ENCODE measurements at regions not wholly inside any gene's neighbourhood (a gene's known extent, or its start where the extent isn't known, plus 50 kb on each side); places are given as distances from the start of the nearest gene placed in this dataset.

DNA sequence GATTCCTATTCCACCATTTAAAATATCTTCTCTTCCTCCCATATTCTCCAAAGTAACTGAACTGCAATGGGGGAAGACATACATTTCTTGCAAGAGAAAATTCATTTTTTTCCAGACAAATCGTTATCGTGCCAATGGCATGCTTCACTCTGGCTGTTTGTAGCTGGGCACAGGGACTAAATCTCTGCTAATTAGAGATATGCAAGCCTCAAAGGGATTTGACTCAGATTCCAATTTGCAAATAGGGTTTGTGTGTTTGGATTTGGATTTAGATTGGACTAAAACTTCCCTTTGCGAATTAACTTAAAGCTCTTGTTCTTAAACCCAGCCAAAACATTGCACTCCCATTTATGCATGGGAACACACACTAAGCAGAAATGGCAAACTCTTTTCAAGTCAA lies 276.2 kb upstream of the DUSP10 start:
- TF ChIP-seq CTCF (IDR thresholded peaks at IDR 0.05), result no peak
- TF ChIP-seq POLR2A (IDR thresholded peaks at IDR 0.05), result no peak
- no peak for TF ChIP-seq POLR2AphosphoS5 (IDR thresholded peaks at IDR 0.05)

Measured in sigmoid colon (tissue), 4 donors.